Lower lobe of right lung (tissue), 2 donors: ENCODE measurements at regions not wholly inside any gene's neighbourhood (a gene's known extent, or its start where the extent isn't known, plus 50 kb on each side); places are given as distances from the start of the nearest gene placed in this dataset.
A peak's percentile ranks its signal among the peaks of the same experiment; 100 is the strongest.

Experiments
- ATAC-seq, 2 donors: fragments of 200-7000 bp; cut with Tn5 transposase; one replicate each; pipeline ENCODE4 v1.9.1; 2020 to 2022; ENCODE audit warnings: mild to moderate bottlenecking in 2 of 2, moderate library complexity in 2 of 2
- DNase-seq: peaks from one replicate; pipeline ENCODE4 v3.0.0-alpha.2; 2020
- H3K27ac ChIP-seq: fragments of 200-600 bp; one replicate; pipeline ENCODE4 v1.8.0; 2022
- H3K27me3 ChIP-seq: fragments of 200-600 bp; one replicate; pipeline ENCODE4 v1.8.0; 2022; ENCODE audit warnings: low read depth
- H3K36me3 ChIP-seq: fragments of 200-600 bp; one replicate; pipeline ENCODE4 v1.8.0; 2022; ENCODE audit warnings: mild to moderate bottlenecking
- H3K4me1 ChIP-seq: fragments of 200-600 bp; one replicate; pipeline ENCODE4 v1.8.0; 2022
- H3K4me3 ChIP-seq: fragments of 200-600 bp; one replicate; pipeline ENCODE4 v1.8.0; 2022; ENCODE audit warnings: mild to moderate bottlenecking
- H3K9me3 ChIP-seq: fragments of 200-600 bp; one replicate; pipeline ENCODE4 v1.8.0; 2022
- CTCF ChIP-seq: fragments of 200-600 bp; IDR thresholded peaks from one replicate; pipeline ENCODE4 v1.8.0; 2022; ENCODE audit warnings: antibody characterized with exemption, mild to moderate bottlenecking
- intact Hi-C: fragments of 100-400 bp; cut with DNase I; formaldehyde crosslinking; loops from one replicate; pipeline ENCODE4 v1.11.0; 2022
- donor health status: DM: no; HTN: yes; CAD: no; lungs with severe emphysema.

- Histone ChIP-seq H3K36me3 (no peaks in the 10 kb centered on the region), H3K27ac (no peak overlapping the region), H3K4me1 (peaks cover 10% of the 10 kb centered on the region), H3K9me3 (no peaks in the 10 kb centered on the region), H3K27me3 (no peaks in the 10 kb centered on the region), H3K4me3 (no peak overlapping the region)
- TF ChIP-seq CTCF, result no peak
- intact Hi-C loops, result no loop called here
- no peak for DNase-seq
- no peak for ATAC-seq
Observed at GRCh38 chr2:239610457-239611221, 209.8 kb upstream of the HDAC4 start.

GRCh38 chr2:239609607-239610310 is 208.9 kb upstream of the HDAC4 start:
- Histone ChIP-seq H3K4me1 (peaks cover 10% of the 10 kb centered on the region), H3K36me3 (no peaks in the 10 kb centered on the region), H3K4me3 (no peak overlapping the region), H3K27ac (no peak overlapping the region), H3K9me3 (no peaks in the 10 kb centered on the region), H3K27me3 (no peaks in the 10 kb centered on the region)
- intact Hi-C loops, result no loop called here
- no peak for TF ChIP-seq CTCF
- peak; percentile 43 for DNase-seq
- ATAC-seq, result no peak

- Histone ChIP-seq H3K27me3 (no peaks in the 10 kb centered on the region), H3K4me1 (peaks cover 10% of the 10 kb centered on the region), H3K4me3 (no peak overlapping the region), H3K27ac (no peak overlapping the region), H3K36me3 (no peaks in the 10 kb centered on the region), H3K9me3 (no peaks in the 10 kb centered on the region)
- intact Hi-C loops, result no loop called here
- TF ChIP-seq CTCF, result no peak
- peak; percentile 28 for DNase-seq
- no peak for ATAC-seq
Observed at GRCh38 chr2:239609162-239609561, 208.3 kb upstream of the HDAC4 start.

- H3K27ac ChIP-seq, result no peak overlapping the region
- TF ChIP-seq CTCF, result no peak
- no peaks in the 10 kb centered on the region for H3K27me3 ChIP-seq
- H3K9me3 ChIP-seq, result no peaks in the 10 kb centered on the region
- intact Hi-C loops, result no loop called here
- no peak overlapping the region for H3K4me3 ChIP-seq
- H3K36me3 ChIP-seq, result no peaks in the 10 kb centered on the region
- peaks cover 10% of the 10 kb centered on the region for H3K4me1 ChIP-seq
- no peak for ATAC-seq
- DNase-seq, result peak; percentile 38
Observed at GRCh38 chr2:239608723-239609122, 207.9 kb upstream of the HDAC4 start.

- H3K27me3 ChIP-seq, result no peaks in the 10 kb centered on the region
- intact Hi-C loops, result no loop called here
- H3K4me3 ChIP-seq, result no peak overlapping the region
- no peak for DNase-seq
- H3K27ac ChIP-seq, result no peak overlapping the region
- ATAC-seq, result no peak
- H3K4me1 ChIP-seq, result peaks cover 10% of the 10 kb centered on the region
- H3K9me3 ChIP-seq, result no peaks in the 10 kb centered on the region
- TF ChIP-seq CTCF, result no peak
- no peaks in the 10 kb centered on the region for H3K36me3 ChIP-seq
Observed at GRCh38 chr2:239608260-239608659, 207.4 kb upstream of the HDAC4 start.
